ENCODE measurements at regions not wholly inside any gene's neighbourhood (a gene's known extent, or its start where the extent isn't known, plus 50 kb on each side); places are given as distances from the start of the nearest gene placed in this dataset.

DNA sequence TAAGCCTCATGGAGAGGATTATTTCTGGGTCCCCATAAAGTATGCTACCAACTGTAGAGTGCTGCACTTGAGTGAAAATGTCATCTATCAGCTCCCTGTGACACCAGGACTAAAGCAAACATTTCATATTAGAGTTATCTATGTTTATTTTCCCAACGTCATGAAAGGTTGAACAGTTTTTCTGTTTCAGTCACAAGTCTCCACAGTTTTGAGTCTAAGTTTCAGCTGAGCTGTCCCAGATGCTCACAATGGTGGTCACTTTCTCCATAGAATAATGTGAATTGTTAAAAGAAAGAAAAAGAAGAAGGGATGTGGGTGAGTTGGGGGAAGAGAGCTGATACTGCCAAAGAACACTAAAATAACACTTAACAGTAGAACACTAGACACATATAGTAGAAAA lies 126.3 kb upstream of the C9orf72 start:
- no peak overlapping the region for H3K27ac ChIP-seq
- no peaks in the 10 kb centered on the region for H3K4me1 ChIP-seq
- TF ChIP-seq, protein P1, sequence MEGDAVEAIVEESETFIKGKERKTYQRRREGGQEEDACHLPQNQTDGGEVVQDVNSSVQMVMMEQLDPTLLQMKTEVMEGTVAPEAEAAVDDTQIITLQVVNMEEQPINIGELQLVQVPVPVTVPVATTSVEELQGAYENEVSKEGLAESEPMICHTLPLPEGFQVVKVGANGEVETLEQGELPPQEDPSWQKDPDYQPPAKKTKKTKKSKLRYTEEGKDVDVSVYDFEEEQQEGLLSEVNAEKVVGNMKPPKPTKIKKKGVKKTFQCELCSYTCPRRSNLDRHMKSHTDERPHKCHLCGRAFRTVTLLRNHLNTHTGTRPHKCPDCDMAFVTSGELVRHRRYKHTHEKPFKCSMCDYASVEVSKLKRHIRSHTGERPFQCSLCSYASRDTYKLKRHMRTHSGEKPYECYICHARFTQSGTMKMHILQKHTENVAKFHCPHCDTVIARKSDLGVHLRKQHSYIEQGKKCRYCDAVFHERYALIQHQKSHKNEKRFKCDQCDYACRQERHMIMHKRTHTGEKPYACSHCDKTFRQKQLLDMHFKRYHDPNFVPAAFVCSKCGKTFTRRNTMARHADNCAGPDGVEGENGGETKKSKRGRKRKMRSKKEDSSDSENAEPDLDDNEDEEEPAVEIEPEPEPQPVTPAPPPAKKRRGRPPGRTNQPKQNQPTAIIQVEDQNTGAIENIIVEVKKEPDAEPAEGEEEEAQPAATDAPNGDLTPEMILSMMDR (IDR thresholded peaks at IDR 0.05) = no peak
- H3K36me3 ChIP-seq = no peaks in the 10 kb centered on the region
- no peak for DNase-seq (ENCODE audit: low spot score in 2 of 2)
- H3K9me3 ChIP-seq = no peaks in the 10 kb centered on the region
- intact Hi-C loops (cut with DNase I) = no loop called here
- H3K4me3 ChIP-seq = no peak overlapping the region
- H3K27me3 ChIP-seq = no peaks in the 10 kb centered on the region

DNA sequence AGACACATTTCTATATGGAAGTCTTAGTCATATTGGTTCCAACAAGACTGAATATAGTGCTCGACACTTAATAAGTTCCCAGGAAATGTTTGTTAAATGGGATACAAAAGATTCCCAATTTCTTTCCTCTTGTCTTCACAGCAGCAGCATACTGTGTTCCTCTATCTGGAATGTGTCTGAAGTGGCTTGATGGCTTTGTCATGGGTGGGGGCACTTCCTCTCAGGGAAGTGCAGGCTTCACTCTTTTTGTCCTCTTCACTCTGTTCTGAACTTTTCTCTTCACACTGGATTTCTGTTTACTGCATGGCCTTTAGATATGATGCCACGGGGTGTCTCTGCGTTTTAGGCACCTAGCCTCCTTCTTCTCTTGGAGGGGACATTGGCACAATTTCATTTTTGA lies 127.7 kb upstream of the C9orf72 start:
- Histone ChIP-seq H3K4me3 (no peak overlapping the region), H3K36me3 (no peaks in the 10 kb centered on the region), H3K27me3 (no peaks in the 10 kb centered on the region), H3K9me3 (no peaks in the 10 kb centered on the region), H3K4me1 (no peaks in the 10 kb centered on the region), H3K27ac (no peak overlapping the region)
- TF ChIP-seq, protein P1 (IDR thresholded peaks at IDR 0.05) = no peak
- intact Hi-C loops (cut with DNase I) = no loop called here
- no peak for DNase-seq (ENCODE audit: low spot score in 2 of 2)

DNA sequence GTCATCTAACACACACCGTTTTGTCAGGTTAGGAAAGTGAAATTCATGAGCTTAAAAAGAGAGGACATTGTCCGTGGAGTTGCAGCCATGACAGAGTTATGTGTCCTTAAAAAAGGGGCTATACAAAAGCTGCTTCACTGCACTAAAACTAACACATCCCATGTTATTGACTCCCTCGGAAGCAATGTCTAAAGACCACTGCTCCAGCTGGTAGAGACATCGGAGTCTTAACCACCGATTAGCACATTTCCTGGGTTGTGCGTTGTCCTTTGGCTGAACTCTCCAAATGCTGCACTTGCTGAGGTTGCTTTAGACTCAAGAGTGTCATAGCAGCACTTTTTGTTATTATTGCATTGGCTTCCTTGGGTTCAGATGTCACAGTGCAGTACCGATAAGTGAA lies 128.3 kb upstream of the C9orf72 start:
- Histone ChIP-seq H3K4me1 (no peaks in the 10 kb centered on the region), H3K27me3 (no peaks in the 10 kb centered on the region), H3K9me3 (no peaks in the 10 kb centered on the region), H3K4me3 (no peak overlapping the region), H3K36me3 (no peaks in the 10 kb centered on the region), H3K27ac (no peak overlapping the region)
- intact Hi-C loops (cut with DNase I) = no loop called here
- TF ChIP-seq, protein P1 (IDR thresholded peaks at IDR 0.05) = no peak
- peak; percentile 11 to 68 for DNase-seq (ENCODE audit: low spot score in 2 of 2)

DNA sequence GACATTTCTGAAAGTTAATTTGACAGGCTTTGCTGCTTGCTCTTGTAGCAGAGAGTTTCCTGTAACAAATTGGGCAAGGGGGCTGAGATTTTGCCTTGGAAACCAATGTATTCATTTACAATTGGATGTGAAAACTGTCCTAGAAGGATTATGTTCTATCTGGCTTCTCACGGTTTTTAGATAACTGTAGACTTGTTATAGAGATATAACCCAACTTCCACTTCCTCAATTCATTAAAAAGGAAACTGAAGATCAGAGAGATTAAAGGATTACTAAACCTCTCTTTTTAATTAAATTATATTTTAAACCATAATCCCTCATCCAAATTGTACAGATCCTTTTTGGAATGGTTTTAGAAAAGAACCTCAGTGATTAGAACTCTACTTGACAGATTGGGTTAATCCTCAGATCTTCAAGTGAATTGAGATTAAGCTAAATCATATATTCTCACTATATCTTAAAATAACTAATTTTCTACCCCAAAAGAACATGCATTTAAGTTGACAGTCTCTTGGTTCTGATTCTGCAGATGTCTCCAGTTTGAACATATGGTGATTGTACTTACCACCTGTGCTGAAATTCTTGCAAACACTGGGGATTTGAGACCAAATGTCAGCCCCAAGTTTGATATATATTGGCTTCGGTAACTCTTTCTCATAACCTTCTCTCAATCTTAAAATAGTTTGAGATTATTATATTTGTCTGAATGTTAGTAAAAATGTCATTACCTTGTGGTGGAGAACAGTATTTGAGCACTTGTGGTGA lies 130.1 kb upstream of the C9orf72 start:
- intact Hi-C loops (cut with DNase I) = no loop called here
- TF ChIP-seq, protein P1 (IDR thresholded peaks at IDR 0.05) = no peak
- H3K27ac ChIP-seq = no peak overlapping the region
- no peaks in the 10 kb centered on the region for H3K36me3 ChIP-seq
- H3K27me3 ChIP-seq = no peaks in the 10 kb centered on the region
- no peaks in the 10 kb centered on the region for H3K9me3 ChIP-seq
- no peak for DNase-seq (ENCODE audit: low spot score in 2 of 2)
- no peaks in the 10 kb centered on the region for H3K4me1 ChIP-seq
- H3K4me3 ChIP-seq = no peak overlapping the region

DNA sequence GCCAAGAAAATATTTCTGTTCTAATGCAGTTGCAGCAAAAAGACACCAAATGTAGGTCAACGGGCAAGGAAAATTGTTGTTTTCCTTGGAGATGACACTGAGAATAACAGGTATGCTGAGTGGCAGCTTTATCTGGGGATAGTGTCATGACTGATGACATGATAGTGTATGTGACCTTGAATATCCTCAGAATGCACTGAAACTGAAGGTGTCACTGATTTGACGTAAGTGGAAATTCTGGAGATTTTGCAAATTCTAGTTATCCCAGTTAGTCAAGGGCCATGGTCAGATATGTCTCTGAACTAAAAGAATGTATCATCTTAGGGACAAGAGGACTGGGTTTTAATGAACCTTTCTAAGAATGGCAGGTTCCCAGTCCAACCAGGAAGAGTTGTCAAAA lies 138.0 kb upstream of the C9orf72 start:
- no peak for DNase-seq (ENCODE audit: low spot score in 2 of 2)
- Histone ChIP-seq H3K27ac (no peak overlapping the region), H3K9me3 (peaks cover 0 to 10% of the 10 kb centered on the region in 2 donors), H3K27me3 (no peaks in the 10 kb centered on the region), H3K4me1 (no peaks in the 10 kb centered on the region), H3K4me3 (no peak overlapping the region), H3K36me3 (no peaks in the 10 kb centered on the region)
- intact Hi-C loops (cut with DNase I) = no loop called here
- TF ChIP-seq, protein P1 (IDR thresholded peaks at IDR 0.05) = no peak

Data from ascending aorta (tissue), 2 donors.